Transverse colon (tissue), 3 donors: ENCODE measurements at regions not wholly inside any gene's neighbourhood (a gene's known extent, or its start where the extent isn't known, plus 50 kb on each side); places are given as distances from the start of the nearest gene placed in this dataset.

Experiments used
- CTCF ChIP-seq, 5 experiments: fragments of 200-600 bp in 3 of 5; fragments of 450-650 bp in 2 of 5; sonication (generic) in 3 of 5; IDR thresholded peaks; 1 replicate in 2 of 5; 2 replicates in 3 of 5; pipeline ENCODE4 v1.5.1; 2016 to 2017; ENCODE audit warnings: antibody characterized with exemption in 5 of 5, inconsistent platforms in 3 of 5, mild to moderate bottlenecking in 2 of 5, moderate library complexity in 1 of 5
- EP300 ChIP-seq: sonication (generic); formaldehyde crosslinking; IDR thresholded peaks from one replicate; pipeline ENCODE4 v1.6.1; 2017; ENCODE audit warnings: antibody characterized with exemption, low read depth
- POLR2A ChIP-seq: fragments of 450-650 bp; IDR thresholded peaks from one replicate; pipeline ENCODE4 v1.6.1; 2016; ENCODE audit warnings: antibody characterized with exemption, mild to moderate bottlenecking, moderate library complexity

- TF ChIP-seq CTCF (IDR thresholded peaks at IDR 0.05) (no peak), POLR2A (no peak), EP300 (no peak)
Observed at GRCh38 chr13:107234319-107235073, 666.6 kb upstream of the ARGLU1 start.
